Fibroblast of skin of left quadriceps (primary cell): ENCODE measurements at regions not wholly inside any gene's neighbourhood (a gene's known extent, or its start where the extent isn't known, plus 50 kb on each side); places are given as distances from the start of the nearest gene placed in this dataset.
"Not testable (repeated sequence)": the region's sequence is repeated elsewhere in the genome, so short reads cannot be mapped to it uniquely, and the experiment has no call there.

Experiments
- DNase-seq, 2 experiments: peaks; one replicate each; pipeline ENCODE4 v3.0.0-alpha.2; 2013; ENCODE audit warnings: low read depth in 2 of 2

GRCh38 chr17:63249256-63250004, 196.7 kb downstream of the CYB561 start:
- no peak for DNase-seq

GRCh38 chr17:63250830-63251229, 195.3 kb downstream of the CYB561 start:
- DNase-seq: no peak

GRCh38 chr17:63258785-63259184, 187.3 kb downstream of the CYB561 start:
- no peak for DNase-seq

GRCh38 chr17:63262751-63263476, 183.2 kb downstream of the CYB561 start:
- no peak for DNase-seq

GRCh38 chr17:63265526-63265925, 180.6 kb downstream of the CYB561 start:
- no peak for DNase-seq

- no peak for DNase-seq
These were observed 178.3 kb downstream of the CYB561 start for GRCh38 chr17:63267846-63268245.

GRCh38 chr17:63268827-63269226, 177.3 kb downstream of the CYB561 start:
- DNase-seq: peak; percentile 52 to 54

- DNase-seq: no peak
These were observed 175.5 kb downstream of the CYB561 start for GRCh38 chr17:63270610-63271009.

- DNase-seq: no peak
These were observed 172.0 kb downstream of the CYB561 start for GRCh38 chr17:63274146-63274545.

- DNase-seq: peak; percentile 86 to 88
These were observed 170.7 kb downstream of the CYB561 start for GRCh38 chr17:63275318-63275970.

- no peak for DNase-seq
These were observed 169.9 kb downstream of the CYB561 start for GRCh38 chr17:63275971-63276745.

GRCh38 chr17:63276821-63277220, 169.3 kb downstream of the CYB561 start:
- no peak for DNase-seq

GRCh38 chr17:63277629-63278028, 168.5 kb downstream of the CYB561 start:
- DNase-seq: no peak

GRCh38 chr17:63278728-63279442, 167.2 kb downstream of the CYB561 start:
- no peak for DNase-seq

- peak; percentile 39 to 45 for DNase-seq
These were observed 166.4 kb downstream of the CYB561 start for GRCh38 chr17:63279498-63280230.

GRCh38 chr17:63282455-63282854, 163.7 kb downstream of the CYB561 start:
- DNase-seq: no peak

- no peak for DNase-seq
These were observed 160.6 kb downstream of the CYB561 start for GRCh38 chr17:63285551-63285950.

GRCh38 chr17:63286254-63286653, 159.9 kb downstream of the CYB561 start:
- DNase-seq: no peak

GRCh38 chr17:63287006-63287405, 159.1 kb downstream of the CYB561 start:
- not testable (repeated sequence) for DNase-seq

- DNase-seq: no peak
These were observed 156.2 kb downstream of the CYB561 start for GRCh38 chr17:63289931-63290330.

GRCh38 chr17:63290351-63290750, 155.8 kb downstream of the CYB561 start:
- no peak for DNase-seq
